NB4 (cell line): ENCODE measurements at regions not wholly inside any gene's neighbourhood (a gene's known extent, or its start where the extent isn't known, plus 50 kb on each side); places are given as distances from the start of the nearest gene placed in this dataset.
"Not testable (repeated sequence)": the region's sequence is repeated elsewhere in the genome, so short reads cannot be mapped to it uniquely, and the experiment has no call there.

ENCODE experiments used
- CTCF ChIP-seq: IDR thresholded peaks from one replicate; pipeline ENCODE4 v1.5.1; 2012; ENCODE audit warnings: low read depth, low read length
- MAX ChIP-seq: IDR thresholded peaks from 2 replicates; pipeline ENCODE4 v1.6.1; 2011; ENCODE audit warnings: low read depth, low read length
- POLR2A ChIP-seq: IDR thresholded peaks from 2 replicates; pipeline ENCODE4 v1.6.1; 2011; ENCODE audit warnings: mild to moderate bottlenecking; ENCODE audit not compliant: insufficient read length; ENCODE audit errors: extremely low read depth

- not testable (repeated sequence) for TF ChIP-seq POLR2A, CTCF, MAX
These were observed 122.7 kb downstream of the NPIPA8 start for GRCh38 chr16:18213810-18214209.
